CMK (cell line): ENCODE measurements at regions not wholly inside any gene's neighbourhood (a gene's known extent, or its start where the extent isn't known, plus 50 kb on each side); places are given as distances from the start of the nearest gene placed in this dataset.
"Not testable (repeated sequence)": the region's sequence is repeated elsewhere in the genome, so short reads cannot be mapped to it uniquely, and the experiment has no call there.

Experiments
- DNase-seq: peaks from one replicate; pipeline ENCODE4 v3.0.0-alpha.2; 2010; ENCODE audit warnings: low read depth

GRCh38 chr5:164980480-164980879 lies 1475.1 kb downstream of the MAT2B start:
- DNase-seq, result no peak

- no peak for DNase-seq
Measured at GRCh38 chr5:164998142-164998541, 1492.7 kb downstream of the MAT2B start.

- no peak for DNase-seq
Measured at GRCh38 chr5:164998590-164998989, 1493.2 kb downstream of the MAT2B start.

GRCh38 chr5:165000479-165001190 lies 1495.2 kb downstream of the MAT2B start:
- DNase-seq, result peak; percentile 46

- no peak for DNase-seq
Measured at GRCh38 chr5:165003283-165003682, 1497.9 kb downstream of the MAT2B start.

- DNase-seq, result no peak
Measured at GRCh38 chr5:165004175-165004574, 1498.8 kb downstream of the MAT2B start.

GRCh38 chr5:165014439-165014838 lies 1509.0 kb downstream of the MAT2B start:
- no peak for DNase-seq

- no peak for DNase-seq
Measured at GRCh38 chr5:165015126-165015525, 1509.7 kb downstream of the MAT2B start.

GRCh38 chr5:165015547-165015946 lies 1510.1 kb downstream of the MAT2B start:
- DNase-seq, result no peak

GRCh38 chr5:165026971-165027370 lies 1521.6 kb downstream of the MAT2B start:
- no peak for DNase-seq

- DNase-seq, result no peak
Measured at GRCh38 chr5:165028356-165028755, 1522.9 kb downstream of the MAT2B start.

GRCh38 chr5:165029099-165029870 lies 1523.9 kb downstream of the MAT2B start:
- DNase-seq, result peak; percentile 54

GRCh38 chr5:165030971-165031370 lies 1525.6 kb downstream of the MAT2B start:
- no peak for DNase-seq

- no peak for DNase-seq
Measured at GRCh38 chr5:165031371-165031770, 1526.0 kb downstream of the MAT2B start.

- DNase-seq, result no peak
Measured at GRCh38 chr5:165035520-165035919, 1530.1 kb downstream of the MAT2B start.

GRCh38 chr5:165039748-165040147 lies 1534.3 kb downstream of the MAT2B start:
- DNase-seq, result no peak

GRCh38 chr5:165045941-165046340 lies 1540.5 kb downstream of the MAT2B start:
- DNase-seq, result not testable (repeated sequence)

GRCh38 chr5:165055476-165055875 lies 1550.1 kb downstream of the MAT2B start:
- no peak for DNase-seq

GRCh38 chr5:165057145-165057544 lies 1551.7 kb downstream of the MAT2B start:
- DNase-seq, result no peak

- DNase-seq, result no peak
Measured at GRCh38 chr5:165066751-165067385, 1561.4 kb downstream of the MAT2B start.

- no peak for DNase-seq
Measured at GRCh38 chr5:165076686-165077085, 1571.3 kb downstream of the MAT2B start.

- DNase-seq, result no peak
Measured at GRCh38 chr5:165079389-165079788, 1574.0 kb downstream of the MAT2B start.

GRCh38 chr5:165083394-165083793 lies 1578.0 kb downstream of the MAT2B start:
- DNase-seq, result no peak
